K562 (cell line): ENCODE measurements at regions not wholly inside any gene's neighbourhood (a gene's known extent, or its start where the extent isn't known, plus 50 kb on each side); places are given as distances from the start of the nearest gene placed in this dataset.

Experiments used
- CAMTA2 ChIP-seq: fragments of 250-450 bp; sonication (Bioruptor Pico); conservative IDR thresholded peaks from 2 replicates; pipeline ENCODE4 v1.5.1; 2022
- CEBPB ChIP-seq: fragments of 450-650 bp; IDR thresholded peaks from 2 replicates; pipeline ENCODE4 v1.6.1; 2016; ENCODE audit warnings: missing genetic modification characterization, missing compliant biosample characterization
- CTCF ChIP-seq, 3 experiments: IDR thresholded peaks in 2 of 3; conservative IDR thresholded peaks in 1 of 3; 2 replicates each; pipeline ENCODE4 v1.5.1; 2011 to 2012; ENCODE audit warnings: low read length in 3 of 3, mild to moderate bottlenecking in 3 of 3, control low read depth in 2 of 3, improper control_type of control experiment in 1 of 3, inconsistent platforms in 1 of 3, low read depth in 1 of 3, mixed read lengths in 1 of 3, moderate library complexity in 1 of 3; ENCODE audit not compliant: insufficient read depth in 2 of 3
- E2F5 ChIP-seq: sonication (generic); formaldehyde crosslinking; IDR thresholded peaks from 2 replicates; pipeline ENCODE4 v1.8.0; 2022; ENCODE audit warnings: mild to moderate bottlenecking, missing genetic modification reagents
- JUN ChIP-seq, 2 experiments: sonication (generic) in 1 of 2; formaldehyde crosslinking in 1 of 2; IDR thresholded peaks; 2 replicates each; pipeline versions ENCODE4 v1.6.1 to v1.8.0; 2012 to 2022; ENCODE audit warnings: borderline replicate concordance in 2 of 2, mild to moderate bottlenecking in 2 of 2, improper control_type of control experiment in 1 of 2, low read depth in 1 of 2, low read length in 1 of 2, missing genetic modification reagents in 1 of 2
- NFE2L1 ChIP-seq: fragments of 450-650 bp; IDR thresholded peaks from 2 replicates; pipeline ENCODE4 v1.6.1; 2016; ENCODE audit warnings: missing genetic modification characterization, low read depth, mild to moderate bottlenecking, missing compliant biosample characterization, moderate library complexity, borderline replicate concordance
- RAD21 ChIP-seq, 2 experiments: fragments of 250-450 bp in 1 of 2; fragments of 450-650 bp in 1 of 2; sonication (Bioruptor Pico) in 1 of 2; formaldehyde crosslinking in 1 of 2; IDR thresholded peaks in 1 of 2; conservative IDR thresholded peaks in 1 of 2; 2 replicates each; pipeline versions ENCODE4 v1.4.0 to v1.8.0; 2020 to 2022; ENCODE audit warnings: mild to moderate bottlenecking in 2 of 2, moderate library complexity in 1 of 2
- SRF ChIP-seq, 2 experiments: fragments of 250-450, 450-650 bp in 1 of 2; sonication (Bioruptor Pico) in 1 of 2; sonication (generic) in 1 of 2; formaldehyde crosslinking; IDR thresholded peaks; 2 replicates each; pipeline versions ENCODE4 v1.5.0 to v1.5.1; 2020 to 2022; ENCODE audit warnings: mild to moderate bottlenecking in 1 of 2, missing genetic modification reagents in 1 of 2
- TCFL5 ChIP-seq: fragments of 250-450 bp; sonication (Bioruptor Pico); conservative IDR thresholded peaks from 2 replicates; pipeline ENCODE4 v1.6.1; 2021; ENCODE audit warnings: mild to moderate bottlenecking, moderate library complexity, matching md5 sums

DNA sequence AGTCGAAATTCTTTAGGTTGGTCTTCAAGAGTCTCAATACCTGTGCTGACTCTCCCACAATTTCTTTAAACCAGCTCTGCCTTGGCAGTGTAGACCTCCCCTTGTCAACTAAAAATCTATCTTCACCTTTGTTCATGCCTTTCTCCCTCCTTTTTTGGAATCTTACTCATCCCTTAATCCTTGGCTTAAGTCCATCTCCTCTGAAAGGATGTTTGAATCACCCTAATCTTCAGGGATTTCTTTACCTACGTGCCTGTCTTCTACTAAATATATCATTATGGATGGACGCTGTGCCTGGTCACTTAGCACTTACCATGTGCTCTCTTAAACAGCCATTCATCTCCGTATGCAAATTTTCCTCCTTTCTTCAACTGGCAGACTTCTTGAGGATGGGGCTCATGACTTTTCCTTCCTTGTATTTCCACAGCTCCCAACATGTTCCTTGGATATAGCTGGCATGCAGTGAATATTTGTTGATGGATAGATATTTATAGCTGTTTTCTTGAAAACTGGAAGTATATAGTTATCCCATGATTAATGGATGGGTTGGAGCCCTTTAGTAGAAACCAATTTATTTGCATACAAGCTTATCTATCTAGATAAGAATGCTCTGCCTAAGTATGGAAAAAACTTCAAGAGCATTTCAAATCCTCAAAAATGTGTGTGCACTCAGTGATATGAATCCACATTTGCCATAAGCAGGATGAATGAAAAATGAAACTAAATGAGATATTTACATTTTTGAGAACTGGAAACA, 166.6 kb downstream of the SPRY1 start:
- TF ChIP-seq RAD21 (CRISPR knock-in tag; conservative IDR thresholded peaks at IDR 0.05 in 1 of 2, IDR thresholded peaks at IDR 0.05 in 1 of 2) (no peak), TCFL5 (CRISPR knock-in tag) (no peak), CTCF (IDR thresholded peaks at IDR 0.05 in 2 of 3, conservative IDR thresholded peaks at IDR 0.05 in 1 of 3; ENCODE audit: insufficient read depth in 2 of 3, low read depth in 1 of 3, low read length in 3 of 3) (no peak), NFE2L1 (tag) (no peak), CAMTA2 (CRISPR knock-in tag) (no peak), SRF (CRISPR knock-in tag; IDR thresholded peaks at IDR 0.05) (no peak), CEBPB (tag) (no peak), E2F5 (no peak), JUN (IDR thresholded peaks at IDR 0.05; ENCODE audit: borderline replicate concordance, low read depth, low read length) (no peak), JUN (CRISPR knock-in tag; IDR thresholded peaks at IDR 0.05; ENCODE audit: borderline replicate concordance) (no peak)
